ENCODE measurements at regions not wholly inside any gene's neighbourhood (a gene's known extent, or its start where the extent isn't known, plus 50 kb on each side); places are given as distances from the start of the nearest gene placed in this dataset.

DNA sequence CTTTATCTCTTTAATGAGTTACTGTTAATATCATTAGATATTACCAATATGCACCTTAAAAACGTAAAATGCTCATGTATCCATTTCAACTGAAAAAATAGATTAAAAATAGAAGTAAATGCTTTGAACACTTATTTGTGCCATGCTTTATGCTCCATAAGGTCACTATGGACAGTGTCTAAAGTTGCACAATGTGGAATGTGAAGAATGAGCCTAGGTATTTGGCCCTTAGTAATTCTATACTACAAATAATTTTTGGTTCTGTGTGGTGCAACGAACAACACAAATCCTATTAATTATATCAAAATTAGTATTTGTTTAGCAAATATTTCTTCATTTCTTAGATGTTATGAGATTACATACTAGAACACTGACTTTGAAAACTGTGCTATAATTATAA is 469.9 kb upstream of the TUSC1 start:
- no peaks in the 10 kb centered on the region for H3K36me3 ChIP-seq (ENCODE audit: insufficient read depth in 1 of 2, low read depth in 1 of 2)
- no peaks in the 10 kb centered on the region for H3K27me3 ChIP-seq (ENCODE audit: insufficient read depth in 3 of 3, low read length in 2 of 3)
- 34 to 54% (median 38%) methylated on average over 2 of the region's 2 CpGs for WGBS, 3 donors
- DNase-seq (no peak), ATAC-seq (no peak)
- intact Hi-C loops (cut with DNase I) = no loop called here
- H3K9me3 ChIP-seq = no peaks in the 10 kb centered on the region
- no peaks in the 10 kb centered on the region for H3K4me1 ChIP-seq
- no peak overlapping the region for H3K4me3 ChIP-seq
- H3K27ac ChIP-seq = no peak overlapping the region
- TF ChIP-seq, protein P1, sequence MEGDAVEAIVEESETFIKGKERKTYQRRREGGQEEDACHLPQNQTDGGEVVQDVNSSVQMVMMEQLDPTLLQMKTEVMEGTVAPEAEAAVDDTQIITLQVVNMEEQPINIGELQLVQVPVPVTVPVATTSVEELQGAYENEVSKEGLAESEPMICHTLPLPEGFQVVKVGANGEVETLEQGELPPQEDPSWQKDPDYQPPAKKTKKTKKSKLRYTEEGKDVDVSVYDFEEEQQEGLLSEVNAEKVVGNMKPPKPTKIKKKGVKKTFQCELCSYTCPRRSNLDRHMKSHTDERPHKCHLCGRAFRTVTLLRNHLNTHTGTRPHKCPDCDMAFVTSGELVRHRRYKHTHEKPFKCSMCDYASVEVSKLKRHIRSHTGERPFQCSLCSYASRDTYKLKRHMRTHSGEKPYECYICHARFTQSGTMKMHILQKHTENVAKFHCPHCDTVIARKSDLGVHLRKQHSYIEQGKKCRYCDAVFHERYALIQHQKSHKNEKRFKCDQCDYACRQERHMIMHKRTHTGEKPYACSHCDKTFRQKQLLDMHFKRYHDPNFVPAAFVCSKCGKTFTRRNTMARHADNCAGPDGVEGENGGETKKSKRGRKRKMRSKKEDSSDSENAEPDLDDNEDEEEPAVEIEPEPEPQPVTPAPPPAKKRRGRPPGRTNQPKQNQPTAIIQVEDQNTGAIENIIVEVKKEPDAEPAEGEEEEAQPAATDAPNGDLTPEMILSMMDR (IDR thresholded peaks at IDR 0.05) = no peak

DNA sequence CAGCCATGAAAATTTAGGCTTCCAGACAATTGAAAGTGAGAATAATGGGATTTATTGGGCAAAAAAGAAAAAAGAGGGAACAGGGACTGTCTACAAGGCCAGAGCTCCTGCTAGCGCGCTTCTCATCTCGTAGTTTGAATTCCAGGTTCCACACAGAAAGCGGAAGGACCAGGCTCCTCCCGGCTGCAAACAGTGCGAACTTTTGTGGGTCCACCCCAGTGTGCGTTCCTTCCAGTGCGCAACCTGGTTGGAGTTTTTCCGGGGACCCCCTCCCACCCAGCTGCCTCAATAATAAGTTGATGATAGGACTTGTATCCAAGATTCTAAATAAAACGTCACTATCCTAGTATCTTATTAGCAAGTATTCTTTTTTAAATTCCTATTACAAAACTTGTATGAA is 467.7 kb upstream of the TUSC1 start:
- H3K4me3 ChIP-seq = no peak overlapping the region
- TF ChIP-seq, protein P1 (IDR thresholded peaks at IDR 0.05) = no peak
- no peak overlapping the region for H3K27ac ChIP-seq
- H3K9me3 ChIP-seq = no peaks in the 10 kb centered on the region
- H3K4me1 ChIP-seq = no peaks in the 10 kb centered on the region
- WGBS, 3 donors = 93 to 98% (median 94%) methylated on average over 10 of the region's 10 CpGs
- no peaks in the 10 kb centered on the region for H3K36me3 ChIP-seq (ENCODE audit: insufficient read depth in 1 of 2, low read depth in 1 of 2)
- H3K27me3 ChIP-seq (ENCODE audit: insufficient read depth in 3 of 3, low read length in 2 of 3) = no peaks in the 10 kb centered on the region
- no peak for DNase-seq
- ATAC-seq = no peak
- intact Hi-C loops (cut with DNase I) = no loop called here

DNA sequence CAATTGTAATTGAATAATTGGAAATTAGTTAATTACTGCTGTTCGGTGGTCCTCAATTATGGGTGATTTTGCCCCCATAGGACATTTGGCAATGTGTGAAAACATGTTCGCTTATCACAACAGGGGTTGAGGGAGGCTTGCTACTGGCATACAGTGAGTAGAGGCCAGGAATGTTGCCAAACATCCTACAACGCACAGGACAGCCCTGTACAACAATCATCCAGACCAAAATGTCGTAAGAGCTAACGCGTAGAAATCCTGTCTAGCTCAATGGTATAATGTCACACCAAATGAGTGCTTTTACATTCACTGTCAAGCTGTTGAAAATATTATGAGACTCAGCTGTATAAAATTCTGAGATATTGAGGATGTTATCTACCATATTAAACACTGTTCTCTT is 464.4 kb upstream of the TUSC1 start:
- no peaks in the 10 kb centered on the region for H3K27me3 ChIP-seq (ENCODE audit: insufficient read depth in 3 of 3, low read length in 2 of 3)
- H3K4me1 ChIP-seq = no peaks in the 10 kb centered on the region
- ATAC-seq (no peak), DNase-seq (no peak)
- TF ChIP-seq, protein P1 (IDR thresholded peaks at IDR 0.05) = no peak
- H3K4me3 ChIP-seq = no peak overlapping the region
- intact Hi-C loops (cut with DNase I) = no loop called here
- H3K27ac ChIP-seq = no peak overlapping the region
- 85 to 93% (median 87%) methylated on average over 6 of the region's 6 CpGs for WGBS, 3 donors
- H3K9me3 ChIP-seq = no peaks in the 10 kb centered on the region
- H3K36me3 ChIP-seq (ENCODE audit: insufficient read depth in 1 of 2, low read depth in 1 of 2) = no peaks in the 10 kb centered on the region

DNA sequence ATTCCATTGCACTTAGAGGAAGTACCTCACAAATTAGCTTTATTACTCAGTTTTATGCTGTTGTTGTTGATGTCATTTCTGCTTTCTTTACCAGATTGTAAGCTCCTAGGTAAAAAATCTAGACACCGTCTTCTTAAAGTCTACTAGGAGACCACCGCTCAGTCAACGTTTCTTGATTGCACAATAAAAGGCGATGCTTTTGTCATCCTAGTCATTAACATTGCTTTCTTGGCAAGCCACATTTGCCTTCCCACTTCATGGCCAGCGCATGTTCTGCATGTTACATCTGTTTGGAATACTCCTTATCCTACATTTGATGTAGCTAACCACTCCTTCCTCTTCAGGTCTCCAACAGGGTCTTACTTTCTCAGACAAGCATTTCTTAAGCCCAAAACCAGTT is 464.0 kb upstream of the TUSC1 start:
- Histone ChIP-seq H3K4me1 (no peaks in the 10 kb centered on the region), H3K9me3 (no peaks in the 10 kb centered on the region), H3K4me3 (no peak overlapping the region), H3K36me3 (ENCODE audit: insufficient read depth in 1 of 2, low read depth in 1 of 2) (no peaks in the 10 kb centered on the region), H3K27ac (no peak overlapping the region), H3K27me3 (ENCODE audit: insufficient read depth in 3 of 3, low read length in 2 of 3) (no peaks in the 10 kb centered on the region)
- TF ChIP-seq, protein P1 (IDR thresholded peaks at IDR 0.05) = no peak
- 87 to 90% (median 88%) methylated on average over 5 of the region's 5 CpGs for whole genome bisulfite sequencing, 3 donors
- intact Hi-C loops (cut with DNase I) = no loop called here
- DNase-seq = no peak
- no peak for ATAC-seq

DNA sequence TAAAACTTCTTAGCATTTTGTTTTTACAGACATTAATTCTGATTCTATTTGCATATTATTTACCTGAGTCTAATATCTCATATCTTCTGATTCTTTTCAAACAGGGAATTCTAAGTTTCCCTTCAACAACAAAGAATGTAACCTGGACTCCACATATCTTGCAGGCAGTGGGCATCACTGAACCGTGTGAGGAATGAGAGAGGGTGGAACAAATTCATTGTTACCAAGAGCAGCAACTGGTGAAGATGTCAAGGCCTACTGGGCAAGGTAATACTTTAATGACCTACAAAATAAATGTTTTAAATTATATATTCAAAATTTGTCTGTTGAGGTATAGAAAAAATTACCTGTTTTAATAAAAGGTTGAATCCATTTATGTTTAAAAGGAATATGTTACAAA is 455.3 kb upstream of the TUSC1 start:
- TF ChIP-seq, protein P1 (IDR thresholded peaks at IDR 0.05) = no peak
- DNase-seq (no peak), ATAC-seq (no peak)
- Histone ChIP-seq H3K4me1 (no peaks in the 10 kb centered on the region), H3K36me3 (ENCODE audit: insufficient read depth in 1 of 2, low read depth in 1 of 2) (no peaks in the 10 kb centered on the region), H3K27me3 (ENCODE audit: insufficient read depth in 3 of 3, low read length in 2 of 3) (no peaks in the 10 kb centered on the region), H3K4me3 (no peak overlapping the region), H3K9me3 (no peaks in the 10 kb centered on the region), H3K27ac (no peak overlapping the region)
- intact Hi-C loops (cut with DNase I) = no loop called here
- 29 to 41% (median 39%) methylated on average over 1 of the region's 1 CpG for WGBS, 3 donors

Data from psoas muscle (tissue), 7 donors.